NCI-H2227 (cell line): ENCODE measurements at regions not wholly inside any gene's neighbourhood (a gene's known extent, or its start where the extent isn't known, plus 50 kb on each side); places are given as distances from the start of the nearest gene placed in this dataset.
"Not testable (repeated sequence)": the region's sequence is repeated elsewhere in the genome, so short reads cannot be mapped to it uniquely, and the experiment has no call there.

Experiments used
- DNase-seq: peaks from one replicate; lab custom pipeline; 2025; ENCODE audit not compliant: unreplicated experiment; lab: John Stamatoyannopoulos, UW

GRCh38 chrX:122004127-122004526 is 956.7 kb downstream of the GLUD2 start:
- DNase-seq: no peak

GRCh38 chrX:122026665-122027064 is 979.3 kb downstream of the GLUD2 start:
- no peak for DNase-seq

- no peak for DNase-seq
Measured at GRCh38 chrX:122046226-122046625, 998.8 kb downstream of the GLUD2 start.

GRCh38 chrX:122046815-122047214 is 999.4 kb downstream of the GLUD2 start:
- DNase-seq: no peak

GRCh38 chrX:122047261-122047660 is 999.9 kb downstream of the GLUD2 start:
- DNase-seq: no peak

- DNase-seq: no peak
Measured at GRCh38 chrX:122055460-122055859, 1008.0 kb downstream of the GLUD2 start.

- no peak for DNase-seq
Measured at GRCh38 chrX:122055979-122056715, 1008.7 kb downstream of the GLUD2 start.

- no peak for DNase-seq
Measured at GRCh38 chrX:122076241-122076640, 1028.8 kb downstream of the GLUD2 start.

- no peak for DNase-seq
Measured at GRCh38 chrX:122078079-122078478, 1030.7 kb downstream of the GLUD2 start.

- DNase-seq: no peak
Measured at GRCh38 chrX:122087341-122087740, 1039.9 kb downstream of the GLUD2 start.

GRCh38 chrX:122091571-122091970 is 1044.2 kb downstream of the GLUD2 start:
- DNase-seq: no peak

- no peak for DNase-seq
Measured at GRCh38 chrX:122092360-122092759, 1045.0 kb downstream of the GLUD2 start.

GRCh38 chrX:122092978-122093377 is 1045.6 kb downstream of the GLUD2 start:
- DNase-seq: no peak

- DNase-seq: no peak
Measured at GRCh38 chrX:122094611-122095010, 1047.2 kb downstream of the GLUD2 start.

GRCh38 chrX:122113376-122113775 is 1066.0 kb downstream of the GLUD2 start:
- no peak for DNase-seq

- no peak for DNase-seq
Measured at GRCh38 chrX:122113896-122114295, 1066.5 kb downstream of the GLUD2 start.

GRCh38 chrX:122115604-122116003 is 1068.2 kb downstream of the GLUD2 start:
- DNase-seq: no peak

- no peak for DNase-seq
Measured at GRCh38 chrX:122119361-122119760, 1064.7 kb upstream of the GRIA3 start.

GRCh38 chrX:122122274-122122673 is 1061.8 kb upstream of the GRIA3 start:
- no peak for DNase-seq

GRCh38 chrX:122133478-122133877 is 1050.6 kb upstream of the GRIA3 start:
- no peak for DNase-seq

GRCh38 chrX:122134291-122134690 is 1049.8 kb upstream of the GRIA3 start:
- DNase-seq: no peak

GRCh38 chrX:122135070-122135469 is 1049.0 kb upstream of the GRIA3 start:
- DNase-seq: no peak

GRCh38 chrX:122140219-122140618 is 1043.9 kb upstream of the GRIA3 start:
- not testable (repeated sequence) for DNase-seq
